ENCODE measurements at regions not wholly inside any gene's neighbourhood (a gene's known extent, or its start where the extent isn't known, plus 50 kb on each side); places are given as distances from the start of the nearest gene placed in this dataset.
"Not testable (repeated sequence)": the region's sequence is repeated elsewhere in the genome, so short reads cannot be mapped to it uniquely, and the experiment has no call there.

DNA sequence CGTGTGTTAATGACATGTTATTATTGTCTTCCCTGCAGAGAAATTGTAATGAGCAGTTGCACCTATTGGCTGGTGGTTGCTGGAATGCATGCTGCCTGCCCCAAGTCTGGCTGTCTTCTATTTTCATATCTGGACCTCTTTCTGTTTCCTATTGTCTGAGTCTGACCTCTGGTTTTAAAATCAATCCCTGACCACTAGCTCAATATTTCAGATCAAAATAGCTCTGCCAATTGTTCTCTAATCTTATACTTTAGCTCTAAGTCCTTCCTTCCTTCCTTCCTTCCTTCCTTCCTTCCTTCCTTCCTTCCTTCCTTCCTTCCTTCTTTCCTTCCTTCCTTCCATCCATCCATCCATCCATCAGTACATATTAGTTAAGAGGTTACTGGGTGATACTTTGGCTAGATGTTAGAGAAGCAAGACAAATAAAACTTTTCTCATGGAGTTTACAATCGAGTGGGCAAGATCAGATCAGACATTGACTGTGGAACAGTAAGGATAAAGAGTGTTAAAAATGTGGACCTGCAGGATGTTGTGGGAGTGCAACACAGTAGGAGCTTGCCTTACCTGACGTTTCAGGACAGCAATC is 417.1 kb downstream of the SOCS6 start (continued):
- TF ChIP-seq ETV6 (CRISPR knock-in tag; IDR thresholded peaks at IDR 0.05) (no peak), ZNF416 (CRISPR knock-in tag; IDR thresholded peaks at IDR 0.05) (no peak)

DNA sequence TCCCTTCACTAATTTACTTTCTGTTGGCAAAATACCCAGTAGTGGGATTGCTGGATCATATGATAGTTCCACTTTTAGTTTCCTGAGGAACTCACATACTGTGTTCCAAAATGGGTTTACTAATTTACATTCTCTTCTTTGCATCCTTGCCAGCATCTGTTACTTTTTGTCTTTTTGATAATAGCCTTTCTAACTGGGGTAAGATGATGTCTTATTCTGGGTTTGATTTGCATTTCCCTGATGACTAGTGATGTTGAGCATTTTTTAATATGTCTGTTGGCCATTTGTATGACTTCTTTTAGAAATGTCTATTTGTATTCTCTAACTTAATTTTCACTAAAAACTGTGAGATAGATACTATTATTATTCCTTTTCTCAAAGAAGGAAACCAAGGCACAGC is 411.7 kb downstream of the SOCS6 start:
- no peak for ATAC-seq
- H3K36me3 Mint-ChIP-seq, result peaks cover 69% of the 10 kb centered on the region
- peaks cover 88% of the 10 kb centered on the region for H3K9me3 Mint-ChIP-seq
- no peak overlapping the region for H3K4me3 Mint-ChIP-seq
- POLR2A ChIA-PET, result no interaction called here
- TF ChIP-seq ATF1 (CRISPR knock-in tag; IDR thresholded peaks at IDR 0.05) (no peak), ETV6 (CRISPR knock-in tag; IDR thresholded peaks at IDR 0.05) (no peak), KAT7 (CRISPR knock-in tag; IDR thresholded peaks at IDR 0.05; ENCODE audit: borderline replicate concordance) (no peak), FOXJ3 (CRISPR knock-in tag; IDR thresholded peaks at IDR 0.05; ENCODE audit: borderline replicate concordance) (no peak)
- no peak overlapping the region for H3K27ac Mint-ChIP-seq
- H3K4me1 Mint-ChIP-seq, result no peaks in the 10 kb centered on the region
- no peak for DNase-seq (ENCODE audit: low spot score)
- CTCF ChIA-PET, result no interaction called here
- peaks cover 13% of the 10 kb centered on the region for H3K27me3 Mint-ChIP-seq (ENCODE audit: low read depth)

DNA sequence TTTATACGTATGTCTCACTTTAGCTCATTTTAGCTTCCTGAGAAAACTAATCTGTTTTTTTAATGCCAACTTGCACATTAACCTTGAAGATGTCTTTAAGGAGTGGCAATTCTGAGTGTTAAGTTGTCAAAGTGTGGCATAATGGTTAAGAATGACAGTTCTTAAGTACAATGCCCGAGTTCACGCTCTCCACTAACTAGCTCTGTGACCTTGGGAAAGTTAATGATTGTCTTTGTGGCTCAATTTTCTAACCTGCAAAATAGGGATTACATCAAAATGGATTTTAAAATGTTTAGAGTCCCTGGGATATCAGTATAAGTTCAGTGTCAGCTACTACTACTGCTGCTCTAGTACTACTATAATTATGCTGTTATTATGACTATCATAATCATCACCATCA is 409.7 kb downstream of the SOCS6 start:
- Mint-ChIP-seq H3K36me3 (peaks cover 63% of the 10 kb centered on the region), H3K4me3 (no peak overlapping the region), H3K27ac (no peak overlapping the region), H3K4me1 (no peaks in the 10 kb centered on the region), H3K27me3 (ENCODE audit: low read depth) (peaks cover 13% of the 10 kb centered on the region), H3K9me3 (peaks cover 84% of the 10 kb centered on the region)
- no peak for DNase-seq (ENCODE audit: low spot score)
- TF ChIP-seq, protein P1, sequence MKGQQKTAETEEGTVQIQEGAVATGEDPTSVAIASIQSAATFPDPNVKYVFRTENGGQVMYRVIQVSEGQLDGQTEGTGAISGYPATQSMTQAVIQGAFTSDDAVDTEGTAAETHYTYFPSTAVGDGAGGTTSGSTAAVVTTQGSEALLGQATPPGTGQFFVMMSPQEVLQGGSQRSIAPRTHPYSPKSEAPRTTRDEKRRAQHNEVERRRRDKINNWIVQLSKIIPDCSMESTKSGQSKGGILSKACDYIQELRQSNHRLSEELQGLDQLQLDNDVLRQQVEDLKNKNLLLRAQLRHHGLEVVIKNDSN (CRISPR knock-in tag; IDR thresholded peaks at IDR 0.05), result no peak
- ATAC-seq, result no peak
- CTCF ChIA-PET, result no interaction called here
- POLR2A ChIA-PET, result no interaction called here

DNA sequence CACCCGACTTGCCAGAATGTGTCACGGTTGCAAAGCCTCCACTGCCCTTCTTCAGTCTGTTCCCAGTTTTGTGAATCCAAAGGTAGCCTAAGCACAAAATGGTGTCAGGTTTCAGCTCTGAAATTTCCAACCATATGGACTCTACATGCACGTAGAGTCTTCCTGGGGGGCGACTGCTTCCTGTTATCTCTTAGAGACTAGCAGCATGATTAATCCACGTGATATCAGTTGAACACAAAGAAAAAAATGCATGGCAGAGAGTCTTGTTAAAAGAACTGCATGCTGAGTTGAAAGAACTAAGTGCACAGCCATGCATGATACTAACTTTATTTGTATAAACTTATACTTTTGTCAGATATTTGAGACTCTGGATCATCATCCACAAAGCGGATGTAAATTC is 404.4 kb downstream of the SOCS6 start:
- peaks cover 51% of the 10 kb centered on the region for H3K36me3 Mint-ChIP-seq
- no peaks in the 10 kb centered on the region for H3K4me1 Mint-ChIP-seq
- POLR2A ChIA-PET, result no interaction called here
- no peak for ATAC-seq
- no peak overlapping the region for H3K4me3 Mint-ChIP-seq
- TF ChIP-seq NR1H2 (CRISPR knock-in tag; IDR thresholded peaks at IDR 0.05), result no peak
- TF ChIP-seq, protein P2, sequence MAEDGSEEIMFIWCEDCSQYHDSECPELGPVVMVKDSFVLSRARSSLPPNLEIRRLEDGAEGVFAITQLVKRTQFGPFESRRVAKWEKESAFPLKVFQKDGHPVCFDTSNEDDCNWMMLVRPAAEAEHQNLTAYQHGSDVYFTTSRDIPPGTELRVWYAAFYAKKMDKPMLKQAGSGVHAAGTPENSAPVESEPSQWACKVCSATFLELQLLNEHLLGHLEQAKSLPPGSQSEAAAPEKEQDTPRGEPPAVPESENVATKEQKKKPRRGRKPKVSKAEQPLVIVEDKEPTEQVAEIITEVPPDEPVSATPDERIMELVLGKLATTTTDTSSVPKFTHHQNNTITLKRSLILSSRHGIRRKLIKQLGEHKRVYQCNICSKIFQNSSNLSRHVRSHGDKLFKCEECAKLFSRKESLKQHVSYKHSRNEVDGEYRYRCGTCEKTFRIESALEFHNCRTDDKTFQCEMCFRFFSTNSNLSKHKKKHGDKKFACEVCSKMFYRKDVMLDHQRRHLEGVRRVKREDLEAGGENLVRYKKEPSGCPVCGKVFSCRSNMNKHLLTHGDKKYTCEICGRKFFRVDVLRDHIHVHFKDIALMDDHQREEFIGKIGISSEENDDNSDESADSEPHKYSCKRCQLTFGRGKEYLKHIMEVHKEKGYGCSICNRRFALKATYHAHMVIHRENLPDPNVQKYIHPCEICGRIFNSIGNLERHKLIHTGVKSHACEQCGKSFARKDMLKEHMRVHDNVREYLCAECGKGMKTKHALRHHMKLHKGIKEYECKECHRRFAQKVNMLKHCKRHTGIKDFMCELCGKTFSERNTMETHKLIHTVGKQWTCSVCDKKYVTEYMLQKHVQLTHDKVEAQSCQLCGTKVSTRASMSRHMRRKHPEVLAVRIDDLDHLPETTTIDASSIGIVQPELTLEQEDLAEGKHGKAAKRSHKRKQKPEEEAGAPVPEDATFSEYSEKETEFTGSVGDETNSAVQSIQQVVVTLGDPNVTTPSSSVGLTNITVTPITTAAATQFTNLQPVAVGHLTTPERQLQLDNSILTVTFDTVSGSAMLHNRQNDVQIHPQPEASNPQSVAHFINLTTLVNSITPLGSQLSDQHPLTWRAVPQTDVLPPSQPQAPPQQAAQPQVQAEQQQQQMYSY (CRISPR knock-in tag; IDR thresholded peaks at IDR 0.05), result no peak
- TF ChIP-seq SP1 (CRISPR knock-in tag; conservative IDR thresholded peaks at IDR 0.05), result no peak
- no peak for TF ChIP-seq CREB1 (CRISPR knock-in tag; IDR thresholded peaks at IDR 0.05)
- no peak for TF ChIP-seq GTF2I (CRISPR knock-in tag; conservative IDR thresholded peaks at IDR 0.05)
- no peak for TF ChIP-seq ZNF671 (CRISPR knock-in tag; IDR thresholded peaks at IDR 0.05)
- no peak for TF ChIP-seq CREM (CRISPR knock-in tag; IDR thresholded peaks at IDR 0.05)
- TF ChIP-seq, protein P3, sequence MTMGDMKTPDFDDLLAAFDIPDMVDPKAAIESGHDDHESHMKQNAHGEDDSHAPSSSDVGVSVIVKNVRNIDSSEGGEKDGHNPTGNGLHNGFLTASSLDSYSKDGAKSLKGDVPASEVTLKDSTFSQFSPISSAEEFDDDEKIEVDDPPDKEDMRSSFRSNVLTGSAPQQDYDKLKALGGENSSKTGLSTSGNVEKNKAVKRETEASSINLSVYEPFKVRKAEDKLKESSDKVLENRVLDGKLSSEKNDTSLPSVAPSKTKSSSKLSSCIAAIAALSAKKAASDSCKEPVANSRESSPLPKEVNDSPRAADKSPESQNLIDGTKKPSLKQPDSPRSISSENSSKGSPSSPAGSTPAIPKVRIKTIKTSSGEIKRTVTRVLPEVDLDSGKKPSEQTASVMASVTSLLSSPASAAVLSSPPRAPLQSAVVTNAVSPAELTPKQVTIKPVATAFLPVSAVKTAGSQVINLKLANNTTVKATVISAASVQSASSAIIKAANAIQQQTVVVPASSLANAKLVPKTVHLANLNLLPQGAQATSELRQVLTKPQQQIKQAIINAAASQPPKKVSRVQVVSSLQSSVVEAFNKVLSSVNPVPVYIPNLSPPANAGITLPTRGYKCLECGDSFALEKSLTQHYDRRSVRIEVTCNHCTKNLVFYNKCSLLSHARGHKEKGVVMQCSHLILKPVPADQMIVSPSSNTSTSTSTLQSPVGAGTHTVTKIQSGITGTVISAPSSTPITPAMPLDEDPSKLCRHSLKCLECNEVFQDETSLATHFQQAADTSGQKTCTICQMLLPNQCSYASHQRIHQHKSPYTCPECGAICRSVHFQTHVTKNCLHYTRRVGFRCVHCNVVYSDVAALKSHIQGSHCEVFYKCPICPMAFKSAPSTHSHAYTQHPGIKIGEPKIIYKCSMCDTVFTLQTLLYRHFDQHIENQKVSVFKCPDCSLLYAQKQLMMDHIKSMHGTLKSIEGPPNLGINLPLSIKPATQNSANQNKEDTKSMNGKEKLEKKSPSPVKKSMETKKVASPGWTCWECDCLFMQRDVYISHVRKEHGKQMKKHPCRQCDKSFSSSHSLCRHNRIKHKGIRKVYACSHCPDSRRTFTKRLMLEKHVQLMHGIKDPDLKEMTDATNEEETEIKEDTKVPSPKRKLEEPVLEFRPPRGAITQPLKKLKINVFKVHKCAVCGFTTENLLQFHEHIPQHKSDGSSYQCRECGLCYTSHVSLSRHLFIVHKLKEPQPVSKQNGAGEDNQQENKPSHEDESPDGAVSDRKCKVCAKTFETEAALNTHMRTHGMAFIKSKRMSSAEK (CRISPR knock-in tag; IDR thresholded peaks at IDR 0.05; ENCODE audit: borderline replicate concordance), result no peak
- TF ChIP-seq JAZF1 (CRISPR knock-in tag; IDR thresholded peaks at IDR 0.05), result no peak
- no peak for TF ChIP-seq PRRX2 (CRISPR knock-in tag; IDR thresholded peaks at IDR 0.05)
- TF ChIP-seq, protein P4, sequence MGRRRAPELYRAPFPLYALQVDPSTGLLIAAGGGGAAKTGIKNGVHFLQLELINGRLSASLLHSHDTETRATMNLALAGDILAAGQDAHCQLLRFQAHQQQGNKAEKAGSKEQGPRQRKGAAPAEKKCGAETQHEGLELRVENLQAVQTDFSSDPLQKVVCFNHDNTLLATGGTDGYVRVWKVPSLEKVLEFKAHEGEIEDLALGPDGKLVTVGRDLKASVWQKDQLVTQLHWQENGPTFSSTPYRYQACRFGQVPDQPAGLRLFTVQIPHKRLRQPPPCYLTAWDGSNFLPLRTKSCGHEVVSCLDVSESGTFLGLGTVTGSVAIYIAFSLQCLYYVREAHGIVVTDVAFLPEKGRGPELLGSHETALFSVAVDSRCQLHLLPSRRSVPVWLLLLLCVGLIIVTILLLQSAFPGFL (CRISPR knock-in tag; IDR thresholded peaks at IDR 0.05; ENCODE audit: borderline replicate concordance), result no peak
- no peak for DNase-seq (ENCODE audit: low spot score)
- peaks cover 5% of the 10 kb centered on the region; the same call in 1 of the 2 replicates for H3K27me3 Mint-ChIP-seq (ENCODE audit: low read depth)
- peaks cover 79% of the 10 kb centered on the region for H3K9me3 Mint-ChIP-seq
- H3K27ac Mint-ChIP-seq, result no peak overlapping the region
- CTCF ChIA-PET, result no interaction called here

DNA sequence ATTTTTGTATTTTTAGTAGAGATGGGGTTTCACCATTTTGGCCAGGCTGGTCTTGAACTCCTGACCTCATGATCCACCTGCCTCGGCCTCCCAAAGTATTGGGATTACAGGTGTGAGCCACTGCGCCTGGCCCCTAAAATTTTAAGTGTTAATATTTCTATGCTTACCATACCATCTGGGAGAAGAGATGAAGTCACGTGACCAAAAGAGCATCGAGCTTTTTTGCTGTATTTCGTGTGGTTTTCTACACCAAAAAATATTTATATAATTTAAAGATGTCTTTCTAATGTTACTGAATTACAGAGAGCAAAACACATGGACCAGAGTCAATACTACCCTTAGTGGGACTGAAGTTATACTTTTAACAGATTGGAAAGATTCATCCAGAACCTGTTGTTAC is 400.9 kb downstream of the SOCS6 start:
- DNase-seq (ENCODE audit: low spot score); H3K27ac Mint-ChIP-seq; H3K4me3 Mint-ChIP-seq; CTCF ChIA-PET; POLR2A ChIA-PET; H3K4me1 Mint-ChIP-seq; H3K27me3 Mint-ChIP-seq (ENCODE audit: low read depth); ATAC-seq: not testable (repeated sequence)
- H3K36me3 Mint-ChIP-seq, result peaks cover 49% of the 10 kb centered on the region
- peaks cover 70% of the 10 kb centered on the region for H3K9me3 Mint-ChIP-seq
